SHP77 treated with DMSO at 0.1 percent for 48 hours (cell line): ENCODE measurements at regions not wholly inside any gene's neighbourhood (a gene's known extent, or its start where the extent isn't known, plus 50 kb on each side); places are given as distances from the start of the nearest gene placed in this dataset.
"Not testable (repeated sequence)": the region's sequence is repeated elsewhere in the genome, so short reads cannot be mapped to it uniquely, and the experiment has no call there.

ENCODE experiments used
- DNase-seq: peaks from one replicate; lab custom pipeline; 2025; lab: John Stamatoyannopoulos, UW

GRCh38 chrX:40853004-40853815 lies 117.9 kb upstream of the MED14 start:
- no peak for DNase-seq

GRCh38 chrX:40853816-40854123 lies 118.4 kb upstream of the MED14 start:
- DNase-seq, result no peak

- no peak for DNase-seq
These were observed 118.9 kb upstream of the MED14 start for GRCh38 chrX:40854242-40854641.

- DNase-seq, result no peak
These were observed 120.1 kb upstream of the MED14 start for GRCh38 chrX:40855411-40855810.

GRCh38 chrX:40855932-40856515 lies 120.7 kb upstream of the MED14 start:
- no peak for DNase-seq

- DNase-seq, result not testable (repeated sequence)
These were observed 126.7 kb upstream of the MED14 start for GRCh38 chrX:40861952-40862554.

GRCh38 chrX:40863260-40863659 lies 127.9 kb upstream of the MED14 start:
- DNase-seq, result not testable (repeated sequence)

- DNase-seq, result no peak
These were observed 128.3 kb upstream of the MED14 start for GRCh38 chrX:40863671-40864070.

GRCh38 chrX:40864972-40865371 lies 129.6 kb upstream of the MED14 start:
- no peak for DNase-seq

- DNase-seq, result no peak
These were observed 131.6 kb upstream of the MED14 start for GRCh38 chrX:40866893-40867292.

- DNase-seq, result no peak
These were observed 132.0 kb upstream of the MED14 start for GRCh38 chrX:40867352-40867751.

GRCh38 chrX:40868868-40869267 lies 133.5 kb upstream of the MED14 start:
- no peak for DNase-seq

- not testable (repeated sequence) for DNase-seq
These were observed 135.6 kb upstream of the MED14 start for GRCh38 chrX:40870982-40871381.

GRCh38 chrX:40871385-40872082 lies 136.2 kb upstream of the MED14 start:
- DNase-seq, result no peak

GRCh38 chrX:40872351-40872750 lies 137.0 kb upstream of the MED14 start:
- DNase-seq, result no peak

GRCh38 chrX:40875476-40875875 lies 140.1 kb upstream of the MED14 start:
- no peak for DNase-seq

GRCh38 chrX:40877887-40878286 lies 142.5 kb upstream of the MED14 start:
- DNase-seq, result no peak

GRCh38 chrX:40878766-40879165 lies 143.4 kb upstream of the MED14 start:
- no peak for DNase-seq

- DNase-seq, result not testable (repeated sequence)
These were observed 143.8 kb upstream of the MED14 start for GRCh38 chrX:40879172-40879571.

- no peak for DNase-seq
These were observed 145.4 kb upstream of the MED14 start for GRCh38 chrX:40880712-40881111.

GRCh38 chrX:40883021-40883619 lies 147.8 kb upstream of the MED14 start:
- DNase-seq, result no peak

- no peak for DNase-seq
These were observed 150.6 kb upstream of the MED14 start for GRCh38 chrX:40885989-40886388.
